MM.1S (cell line): ENCODE measurements at regions not wholly inside any gene's neighbourhood (a gene's known extent, or its start where the extent isn't known, plus 50 kb on each side); places are given as distances from the start of the nearest gene placed in this dataset.

Experiments used
- DNase-seq: peaks from one replicate; pipeline ENCODE4 v3.0.0-alpha.2; 2015
- H2AFZ ChIP-seq: fragments of 300-600 bp; sonication (generic); 2 replicates; pipeline ENCODE4 v1.6.0; 2016; ENCODE audit warnings: antibody characterized with exemption, low read length
- H3F3A ChIP-seq: fragments of 300-600 bp; sonication (generic); 2 replicates; pipeline ENCODE4 v1.6.1; 2016; ENCODE audit warnings: mild to moderate bottlenecking, antibody characterized with exemption, low read length, moderate library complexity, mixed read lengths; ENCODE audit not compliant: insufficient read depth
- H3K27ac ChIP-seq: fragments of 300-600 bp; sonication (generic); 2 replicates; pipeline ENCODE4 v1.5.1; 2016; ENCODE audit warnings: mild to moderate bottlenecking, low read length
- H3K27me3 ChIP-seq: fragments of 300-600 bp; sonication (generic); replicated peaks from 2 replicates; pipeline ENCODE4 v1.6.0; 2016; ENCODE audit warnings: low read length; ENCODE audit not compliant: insufficient read depth
- H3K36me3 ChIP-seq: fragments of 300-600 bp; sonication (generic); replicated peaks from 2 replicates; pipeline ENCODE4 v1.6.1; 2016; ENCODE audit warnings: mild to moderate bottlenecking, low read length, mixed read lengths; ENCODE audit not compliant: insufficient read depth
- H3K4me1 ChIP-seq: fragments of 300-600 bp; sonication (generic); 2 replicates; pipeline ENCODE4 v1.6.1; 2016; ENCODE audit warnings: low read length, mixed read lengths
- H3K4me2 ChIP-seq: fragments of 300-600 bp; sonication (generic); 2 replicates; pipeline ENCODE4 v1.6.0; 2016; ENCODE audit warnings: low read depth, low read length
- H3K4me3 ChIP-seq: fragments of 300-600 bp; sonication (generic); 2 replicates; pipeline ENCODE4 v1.5.1; 2016; ENCODE audit warnings: low read length, mixed read lengths
- H3K79me2 ChIP-seq: fragments of 300-600 bp; sonication (generic); 2 replicates; pipeline ENCODE4 v1.6.1; 2016; ENCODE audit warnings: mixed run types, low read length, mixed read lengths
- H3K9ac ChIP-seq: fragments of 300-600 bp; sonication (generic); 2 replicates; pipeline ENCODE4 v1.6.1; 2016; ENCODE audit warnings: low read length, mixed read lengths
- H3K9me2 ChIP-seq: fragments of 300-600 bp; sonication (generic); replicated peaks from 2 replicates; pipeline ENCODE4 v1.6.1; 2016; ENCODE audit warnings: mild to moderate bottlenecking, low read length, mixed read lengths; ENCODE audit not compliant: insufficient read depth
- H3K9me3 ChIP-seq: fragments of 300-600 bp; sonication (generic); replicated peaks from 2 replicates; pipeline ENCODE4 v1.6.1; 2016; ENCODE audit warnings: mild to moderate bottlenecking, low read length, mixed read lengths; ENCODE audit not compliant: insufficient read depth
- H4K20me1 ChIP-seq: fragments of 300-600 bp; sonication (generic); 2 replicates; pipeline ENCODE4 v1.6.1; 2016; ENCODE audit warnings: mild to moderate bottlenecking, low read length, moderate library complexity, mixed read lengths; ENCODE audit not compliant: insufficient read depth
- CTCF ChIP-seq: fragments of 300-600 bp; sonication (generic); IDR thresholded peaks from 2 replicates; pipeline ENCODE4 v1.5.1; 2016; ENCODE audit warnings: antibody characterized with exemption, low read length, mixed read lengths
- EZH2 ChIP-seq: fragments of 300-600 bp; sonication (generic); optimal IDR thresholded peaks from 2 replicates; pipeline ENCODE3; 2017; ENCODE audit warnings: low read depth, mild to moderate bottlenecking, antibody characterized with exemption, low read length, mixed read lengths
- EZH2phosphoT487 ChIP-seq: fragments of 300-600 bp; sonication (generic); IDR thresholded peaks from 2 replicates; pipeline ENCODE4 v1.6.1; 2018; ENCODE audit warnings: antibody characterized with exemption, low read length

GRCh38 chr5:145471026-145471425 is 364.1 kb downstream of the PRELID2 start:
- Histone ChIP-seq H2AFZ (no peak overlapping the region), H4K20me1 (no peaks in the 10 kb centered on the region), H3K4me2 (no peak overlapping the region), H3K4me1 (peaks cover 20% of the 10 kb centered on the region), H3F3A (0 out of 2 replicates have a peak, but pooled peaks cover 4% of the 10 kb centered on the region), H3K27ac (no peak overlapping the region), H3K79me2 (no peaks in the 10 kb centered on the region), H3K9me2 (no peaks in the 10 kb centered on the region), H3K9ac (no peak overlapping the region), H3K4me3 (no peak overlapping the region), H3K9me3 (no peaks in the 10 kb centered on the region), H3K36me3 (no peaks in the 10 kb centered on the region), H3K27me3 (no peaks in the 10 kb centered on the region)
- TF ChIP-seq EZH2, result no peak
- no peak for TF ChIP-seq EZH2phosphoT487
- TF ChIP-seq CTCF, result no peak
- no peak for DNase-seq

- H3K4me2 ChIP-seq, result no peak overlapping the region
- no peaks in the 10 kb centered on the region for H4K20me1 ChIP-seq
- H3K27me3 ChIP-seq, result no peaks in the 10 kb centered on the region
- no peaks in the 10 kb centered on the region for H3K9me3 ChIP-seq
- no peak overlapping the region for H2AFZ ChIP-seq
- TF ChIP-seq EZH2phosphoT487, result no peak
- TF ChIP-seq EZH2, result no peak
- no peak for TF ChIP-seq CTCF
- DNase-seq, result no peak
- H3K4me3 ChIP-seq, result no peak overlapping the region
- H3K79me2 ChIP-seq, result no peaks in the 10 kb centered on the region
- H3K9ac ChIP-seq, result no peak overlapping the region
- H3K27ac ChIP-seq, result no peak overlapping the region
- H3K9me2 ChIP-seq, result no peaks in the 10 kb centered on the region
- H3K4me1 ChIP-seq, result peaks cover 16% of the 10 kb centered on the region
- H3F3A ChIP-seq, result 0 out of 2 replicates have a peak, but pooled peaks cover 3% of the 10 kb centered on the region
- no peaks in the 10 kb centered on the region for H3K36me3 ChIP-seq
Observed at GRCh38 chr5:145470396-145470979, 364.7 kb downstream of the PRELID2 start.

GRCh38 chr5:145467446-145467845 is 367.7 kb downstream of the PRELID2 start:
- Histone ChIP-seq H3K27ac (no peak overlapping the region), H3K4me1 (peaks cover 3% of the 10 kb centered on the region; the same call in 1 of the 2 replicates), H3K9ac (no peak overlapping the region), H4K20me1 (no peaks in the 10 kb centered on the region), H3F3A (no peaks in the 10 kb centered on the region), H3K9me3 (no peaks in the 10 kb centered on the region), H3K27me3 (no peaks in the 10 kb centered on the region), H2AFZ (no peak overlapping the region), H3K79me2 (no peaks in the 10 kb centered on the region), H3K4me3 (no peak overlapping the region), H3K36me3 (no peaks in the 10 kb centered on the region), H3K4me2 (no peak overlapping the region), H3K9me2 (no peaks in the 10 kb centered on the region)
- DNase-seq, result peak; percentile 17
- no peak for TF ChIP-seq EZH2phosphoT487
- TF ChIP-seq EZH2, result no peak
- no peak for TF ChIP-seq CTCF
